GM21723 (cell line): ENCODE measurements at regions not wholly inside any gene's neighbourhood (a gene's known extent, or its start where the extent isn't known, plus 50 kb on each side); places are given as distances from the start of the nearest gene placed in this dataset.
"Not testable (repeated sequence)": the region's sequence is repeated elsewhere in the genome, so short reads cannot be mapped to it uniquely, and the experiment has no call there.

ENCODE experiments used
- ATAC-seq: cut with Tn5 transposase; IDR thresholded peaks from one replicate; pipeline ENCODE4 v1.9.1; 2021; ENCODE audit warnings: mild to moderate bottlenecking, moderate library complexity; ENCODE audit not compliant: unreplicated experiment

DNA sequence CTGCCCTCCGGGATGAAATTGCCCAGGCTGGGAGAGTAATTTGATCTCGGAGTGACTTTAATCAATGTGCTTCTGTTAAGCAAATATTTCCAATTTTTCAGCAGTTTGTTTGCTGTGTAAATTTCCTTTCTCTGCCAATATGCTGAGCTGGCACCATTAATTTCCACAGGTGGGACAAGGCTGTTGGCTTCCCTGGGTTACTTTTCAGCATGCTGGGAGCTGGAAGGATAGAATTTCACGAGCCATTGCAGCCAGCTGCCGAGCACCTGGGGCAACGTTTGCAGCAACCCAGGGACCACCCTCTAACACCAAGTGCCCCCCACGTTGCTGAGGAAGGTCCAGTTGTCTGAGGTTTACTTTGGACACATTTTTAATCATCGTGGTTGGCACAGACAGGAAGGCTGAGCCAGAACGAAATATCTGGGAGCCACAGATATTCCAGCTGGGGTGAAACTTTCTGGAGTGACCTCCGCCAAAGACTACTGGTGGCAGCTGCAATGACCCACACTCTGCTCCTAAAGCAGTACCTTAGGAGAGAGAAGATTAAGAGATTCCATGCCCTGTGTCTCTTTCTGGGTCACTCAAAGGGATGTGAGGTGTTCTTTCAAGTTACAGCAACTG lies 293.3 kb upstream of the RGMA start:
- ATAC-seq, result no peak

DNA sequence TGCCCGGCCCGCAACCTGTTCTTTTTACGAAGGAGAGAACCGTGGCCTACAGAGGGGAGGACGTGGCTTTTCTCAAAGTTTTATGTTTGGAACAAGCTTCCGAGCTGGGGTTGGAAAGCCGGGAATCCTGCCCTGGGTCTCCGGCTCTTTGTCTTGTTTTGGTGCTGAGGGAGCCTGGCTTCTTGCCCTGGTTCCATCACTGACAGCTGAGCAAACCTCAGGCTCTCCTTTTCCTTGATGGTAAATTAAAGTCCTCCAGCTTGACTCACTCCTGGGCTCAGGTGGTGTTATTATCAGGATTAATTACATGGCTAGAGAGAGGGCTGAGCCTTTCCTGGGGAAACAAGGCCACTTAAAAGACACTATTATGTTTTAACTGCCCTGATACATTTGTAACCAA lies 289.5 kb upstream of the RGMA start:
- ATAC-seq, result no peak

DNA sequence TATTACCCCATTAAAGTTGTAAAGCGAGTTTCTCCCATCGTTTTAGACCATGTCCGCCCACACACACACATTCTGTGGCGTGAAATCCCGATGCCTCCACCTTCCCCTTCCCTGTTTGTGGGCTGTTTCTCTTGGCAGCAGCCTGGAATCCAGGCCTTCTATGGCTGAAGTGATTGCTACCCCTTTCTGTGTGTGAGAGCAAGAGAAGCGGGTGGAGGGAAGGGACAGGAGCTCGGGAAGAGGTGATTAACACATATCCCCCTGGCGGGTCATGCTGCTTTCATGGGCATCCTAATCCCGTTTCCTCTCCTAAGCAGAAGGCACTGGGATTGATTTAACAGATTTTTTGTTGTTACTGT lies 283.8 kb upstream of the RGMA start:
- ATAC-seq, result no peak

DNA sequence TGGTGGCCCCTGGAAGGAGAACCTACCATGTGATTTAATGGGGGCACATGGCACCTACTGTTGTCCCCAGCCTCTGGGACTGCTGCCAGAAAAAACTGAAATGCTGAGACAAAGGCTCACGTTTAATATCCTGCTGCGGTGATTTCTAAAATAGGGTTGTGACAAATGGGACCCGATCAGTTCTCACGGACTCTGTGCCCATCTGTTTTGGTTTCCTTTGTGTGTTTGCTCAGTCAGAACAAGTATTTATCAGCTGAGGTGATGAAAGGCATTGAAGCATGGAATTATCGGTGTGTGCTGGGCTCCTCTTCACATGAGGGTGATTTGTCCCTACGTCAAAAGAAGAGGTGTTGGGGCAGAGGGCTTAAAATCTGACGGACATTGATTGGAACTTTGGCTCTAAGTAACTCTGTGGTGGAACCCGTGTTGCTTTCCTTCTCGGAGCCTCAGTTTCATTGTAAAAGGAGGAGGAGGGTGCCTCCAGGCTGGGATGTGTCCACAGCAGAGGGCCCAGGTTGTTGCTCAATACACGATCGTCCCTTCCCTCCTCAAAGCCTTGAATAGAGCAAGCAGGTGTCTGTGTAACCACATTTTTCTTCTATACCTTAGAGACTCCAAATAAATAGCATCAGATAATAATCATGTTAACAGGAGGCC lies 283.3 kb upstream of the RGMA start:
- ATAC-seq, result no peak

DNA sequence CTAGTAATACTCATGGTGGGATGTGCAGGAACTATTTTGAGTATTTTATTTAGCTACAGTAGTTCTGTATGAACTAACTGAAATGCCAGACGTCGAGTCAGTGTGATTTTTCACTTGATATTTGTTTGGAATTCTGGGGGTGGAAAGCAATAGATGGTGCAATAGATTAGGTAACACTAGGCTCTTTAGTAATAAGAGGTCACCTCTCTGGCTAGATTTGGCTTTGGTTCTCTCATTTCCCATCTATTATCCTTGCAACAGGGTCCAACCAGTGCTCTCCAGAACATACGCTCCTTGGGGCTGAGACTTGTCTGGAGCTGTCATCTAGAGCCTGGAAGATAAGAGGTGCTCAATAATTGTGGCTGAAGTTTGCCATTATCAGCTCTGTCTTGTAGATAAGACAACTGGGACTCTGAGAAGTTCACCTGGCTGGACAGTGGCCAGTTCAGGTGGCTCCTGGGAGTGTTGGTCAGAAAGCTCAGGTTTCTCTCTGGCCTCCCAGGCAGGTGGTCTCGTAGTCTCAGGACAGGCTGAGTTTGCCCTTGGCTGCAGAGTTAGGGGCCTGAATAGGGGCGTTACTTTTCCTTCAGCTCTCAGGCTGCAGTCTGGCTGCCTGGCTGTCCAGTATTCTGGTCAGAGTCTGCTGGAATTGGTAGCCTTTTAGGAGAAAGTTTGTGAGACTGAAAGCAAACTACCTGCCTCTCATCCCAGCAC lies 277.5 kb upstream of the RGMA start:
- no peak for ATAC-seq

DNA sequence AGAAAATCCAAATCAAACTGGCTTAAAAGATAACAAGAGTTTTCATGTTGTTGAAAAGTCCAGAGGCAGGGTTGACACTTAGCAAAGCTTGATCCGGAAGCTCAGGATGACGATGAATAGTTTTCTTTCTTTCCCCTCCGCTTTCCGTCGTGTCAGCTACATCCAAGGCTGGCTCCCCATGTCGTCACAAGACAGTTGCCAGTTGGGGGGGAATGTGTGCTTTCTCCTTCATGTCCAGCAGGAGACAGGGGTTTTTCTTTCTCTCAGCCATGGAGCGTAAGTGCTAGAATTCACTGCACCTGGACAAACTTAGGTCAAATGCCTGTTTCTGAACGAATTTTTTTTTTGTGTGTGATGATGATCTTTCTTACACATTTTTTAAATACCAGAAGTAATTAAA lies 273.8 kb upstream of the RGMA start:
- no peak for ATAC-seq

DNA sequence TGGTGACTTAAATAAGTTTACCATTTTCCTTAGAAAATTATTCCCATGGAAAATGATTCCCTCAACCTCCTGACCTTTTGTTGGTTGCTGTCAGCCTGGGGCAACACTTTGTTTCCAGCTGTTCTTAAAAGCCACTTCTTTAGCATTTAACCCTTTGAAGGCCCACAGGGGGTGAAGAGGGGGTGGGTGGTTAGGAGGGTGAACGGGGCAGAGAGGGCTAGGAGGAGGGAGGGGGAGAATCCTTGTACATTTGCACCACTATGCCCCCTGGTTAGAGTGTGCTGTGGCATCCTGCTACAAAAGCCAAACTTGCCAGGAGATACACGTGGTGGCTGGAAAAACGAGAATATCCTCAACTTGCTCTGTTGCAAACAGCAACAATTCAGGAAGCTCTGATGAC lies 273.2 kb upstream of the RGMA start:
- ATAC-seq, result no peak

DNA sequence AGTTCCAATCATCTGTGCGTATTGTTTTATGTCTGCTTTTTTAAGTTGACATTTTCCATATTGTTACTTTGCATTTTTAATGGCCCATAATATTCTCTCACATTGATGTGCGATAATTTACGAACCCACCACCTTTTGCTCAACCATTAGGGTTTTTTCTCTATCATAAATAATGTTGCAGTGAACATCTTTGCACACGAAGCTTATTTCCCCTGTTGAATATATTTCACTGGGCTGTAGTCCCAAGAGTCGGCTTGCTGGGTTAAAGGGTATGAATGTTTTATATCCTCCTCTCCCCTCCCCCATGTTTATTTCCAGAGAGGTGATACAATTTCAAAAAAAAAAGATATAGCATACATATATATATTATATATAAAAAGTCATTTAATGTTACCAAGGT lies 272.7 kb upstream of the RGMA start:
- no peak for ATAC-seq

DNA sequence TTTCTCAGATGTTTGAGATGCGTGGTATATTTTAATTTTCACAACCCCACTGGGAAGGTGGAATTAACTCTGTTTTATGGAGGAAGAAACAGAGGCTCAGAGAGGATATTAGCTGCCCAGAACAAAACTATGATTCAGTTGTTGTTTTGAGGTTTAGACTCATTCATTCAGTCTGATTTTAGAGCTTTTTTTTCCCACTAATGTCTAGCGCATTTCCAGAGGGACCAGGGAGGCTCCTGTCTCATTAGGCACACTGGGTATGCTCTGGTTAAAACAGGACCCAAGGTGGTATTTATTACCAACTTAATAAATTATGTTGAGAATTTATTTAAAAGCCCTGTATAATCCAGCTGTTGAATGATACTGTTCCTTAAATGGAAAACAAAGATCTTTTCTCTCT lies 272.0 kb upstream of the RGMA start:
- no peak for ATAC-seq

DNA sequence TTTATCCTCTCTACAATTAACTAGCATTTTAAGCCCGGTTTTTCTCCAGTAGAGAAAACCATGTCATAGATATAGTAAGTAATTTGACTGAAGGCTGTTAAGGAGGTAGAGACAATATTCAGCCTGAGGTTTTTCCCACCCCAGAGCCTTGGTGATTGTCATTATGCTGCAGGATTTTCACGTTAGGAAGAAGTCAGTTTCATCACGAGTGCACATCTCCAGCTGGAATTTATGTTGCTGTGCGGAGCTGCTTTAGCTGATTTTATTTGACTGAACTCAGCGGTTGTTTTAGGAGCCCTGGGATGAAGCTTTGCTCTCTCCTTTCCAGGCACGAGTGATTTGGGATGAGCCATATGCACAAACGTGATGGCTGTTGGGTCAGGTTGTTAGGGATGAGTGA lies 271.3 kb upstream of the RGMA start:
- no peak for ATAC-seq

DNA sequence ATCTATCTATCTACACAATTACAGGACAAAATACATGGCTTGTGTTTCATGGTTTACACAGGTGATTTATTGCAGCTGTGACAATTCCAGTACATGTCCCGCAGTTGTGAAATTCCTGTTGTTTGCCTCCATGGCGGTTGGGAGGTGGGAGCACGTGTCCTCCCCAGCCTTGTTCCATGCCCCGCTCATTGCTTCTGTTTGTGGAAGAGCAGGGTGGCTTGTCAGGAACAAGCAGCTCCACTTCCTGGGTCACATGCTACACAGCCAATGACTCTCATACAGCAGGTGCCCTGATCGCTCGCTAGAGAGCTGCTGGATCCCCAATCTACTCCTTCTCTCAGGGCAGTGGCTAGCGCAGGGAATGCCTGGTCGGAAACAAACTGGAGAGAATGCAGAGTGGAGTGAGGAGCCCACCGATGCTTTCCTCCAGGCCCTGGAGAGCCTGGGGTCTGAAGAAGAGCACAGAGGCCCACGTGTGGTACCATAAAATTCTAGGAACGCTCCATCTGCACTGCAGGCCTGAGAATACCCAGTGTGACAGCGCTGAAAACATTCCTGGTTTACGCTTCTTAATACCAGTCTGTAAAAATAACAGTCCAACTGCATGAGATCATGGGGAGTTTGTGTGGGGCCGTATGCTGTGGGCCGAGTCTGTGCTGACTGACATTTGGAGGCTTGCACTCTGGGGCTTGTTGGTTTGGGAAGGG lies 270.6 kb upstream of the RGMA start:
- no peak for ATAC-seq

DNA sequence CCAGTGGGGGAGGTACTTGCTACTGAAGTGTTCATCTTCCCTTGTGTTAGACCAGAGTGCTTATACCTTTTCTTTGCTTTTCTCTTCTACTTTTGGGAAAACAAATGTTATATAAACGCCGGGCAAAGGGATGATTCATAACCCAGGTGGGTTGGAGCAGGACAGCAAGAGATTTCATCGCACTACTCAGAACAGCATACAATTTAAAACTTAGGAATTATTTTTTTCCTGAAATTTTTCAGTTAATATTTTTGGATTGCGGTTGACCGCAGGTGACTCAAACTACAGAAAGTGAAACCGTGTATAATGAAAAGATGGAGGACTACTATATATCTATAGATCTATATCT lies 270.0 kb upstream of the RGMA start:
- ATAC-seq, result no peak

DNA sequence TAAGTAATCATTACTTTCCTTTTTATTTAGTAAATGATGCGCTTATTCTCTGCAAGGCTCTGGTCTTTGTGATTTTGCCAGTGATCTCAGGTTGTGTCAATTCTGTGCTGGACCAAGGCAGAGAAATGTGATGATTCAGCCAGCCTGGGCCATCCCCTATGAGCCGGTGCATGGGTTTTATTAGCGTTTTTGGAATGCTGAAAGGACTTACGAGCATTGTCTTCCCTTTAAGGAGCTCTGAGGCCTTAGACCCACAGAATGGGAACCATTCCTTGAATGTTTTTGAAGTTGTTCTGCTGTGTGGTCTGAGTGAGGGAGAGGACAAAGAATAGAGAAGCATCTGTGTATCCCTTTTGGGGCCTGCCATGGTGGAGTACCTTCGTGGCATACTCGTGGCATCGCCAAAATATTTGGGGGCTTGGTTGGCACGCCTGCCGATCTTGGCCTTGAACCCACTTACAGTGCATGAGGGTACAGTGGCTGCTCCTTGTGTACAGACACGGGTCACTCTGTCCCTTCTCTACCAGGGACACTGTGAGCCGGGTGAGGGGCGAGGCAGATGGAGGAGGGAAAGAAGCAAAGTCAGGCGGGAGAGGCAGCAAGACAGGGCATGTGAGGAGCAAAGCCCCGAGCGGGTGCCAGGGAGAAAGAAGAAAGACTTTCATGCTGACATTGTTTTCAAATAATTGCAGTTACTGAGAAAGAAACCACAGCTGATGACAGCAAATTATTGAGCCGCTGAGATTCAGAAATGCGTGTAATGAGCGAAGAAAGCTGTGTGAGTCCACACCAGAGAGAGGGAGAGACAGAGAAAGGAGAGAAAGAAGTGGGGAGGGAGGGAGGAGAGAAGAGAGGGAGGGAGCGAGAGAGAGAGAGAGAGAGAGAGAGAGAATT lies 269.4 kb upstream of the RGMA start:
- no peak for ATAC-seq

DNA sequence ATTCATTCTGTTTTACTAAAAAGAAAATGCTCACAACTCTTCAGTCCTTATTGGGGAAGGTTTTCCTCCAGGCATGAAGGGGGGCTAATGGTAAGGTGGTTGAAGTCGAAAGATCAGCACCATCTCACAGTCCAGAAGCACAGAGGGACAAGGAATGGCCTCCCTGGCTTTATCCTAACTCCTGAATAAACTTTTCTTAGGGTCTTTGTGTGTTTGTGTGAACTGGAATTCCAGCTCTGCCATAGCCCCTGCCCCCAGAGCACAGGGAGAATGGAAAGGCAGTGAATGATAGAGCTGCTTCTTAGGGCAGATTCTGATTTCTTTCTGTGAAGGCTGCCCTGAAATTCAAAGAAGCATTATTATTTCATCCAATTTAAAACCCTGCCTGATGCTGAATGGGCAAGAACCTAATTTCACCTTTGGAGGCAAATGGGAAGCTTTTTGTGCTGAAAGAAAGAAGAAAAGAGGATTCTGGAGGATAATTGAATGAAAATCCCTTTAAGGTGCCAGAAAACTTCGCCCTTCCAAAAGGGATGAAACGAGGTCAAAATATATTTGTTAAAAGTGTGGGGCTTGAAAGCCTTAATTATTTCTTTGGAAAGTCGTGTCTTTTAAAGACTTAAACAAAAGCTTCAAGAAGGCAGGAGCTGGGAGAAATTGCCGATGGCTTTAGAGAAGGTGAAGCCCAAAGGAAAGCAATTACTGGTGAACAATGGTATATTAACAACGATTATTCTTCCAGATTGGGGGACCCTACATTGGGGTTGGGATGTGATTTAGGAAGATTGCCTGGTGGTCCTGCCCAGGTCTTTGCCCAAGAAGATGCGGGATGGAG lies 259.9 kb upstream of the RGMA start:
- ATAC-seq, result no peak

DNA sequence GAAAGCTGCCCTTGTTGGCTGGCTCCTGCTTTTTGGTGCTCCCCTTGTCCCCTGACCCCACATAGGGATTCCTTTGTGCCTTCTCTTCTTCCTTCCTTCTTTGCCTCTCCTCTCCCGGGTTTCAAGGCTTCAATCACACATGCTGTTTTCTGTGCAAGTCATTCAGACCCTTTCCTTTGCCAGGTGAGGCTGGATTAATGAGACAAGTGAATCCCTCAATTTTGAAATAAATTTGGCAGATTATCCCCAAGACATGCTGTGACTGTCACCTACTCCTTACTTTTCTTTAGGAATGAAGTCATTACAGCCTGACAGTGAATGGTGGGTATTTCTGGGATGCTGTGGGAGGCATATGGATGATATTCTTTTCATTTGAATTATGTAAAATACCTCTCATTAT lies 259.0 kb upstream of the RGMA start:
- no peak for ATAC-seq

DNA sequence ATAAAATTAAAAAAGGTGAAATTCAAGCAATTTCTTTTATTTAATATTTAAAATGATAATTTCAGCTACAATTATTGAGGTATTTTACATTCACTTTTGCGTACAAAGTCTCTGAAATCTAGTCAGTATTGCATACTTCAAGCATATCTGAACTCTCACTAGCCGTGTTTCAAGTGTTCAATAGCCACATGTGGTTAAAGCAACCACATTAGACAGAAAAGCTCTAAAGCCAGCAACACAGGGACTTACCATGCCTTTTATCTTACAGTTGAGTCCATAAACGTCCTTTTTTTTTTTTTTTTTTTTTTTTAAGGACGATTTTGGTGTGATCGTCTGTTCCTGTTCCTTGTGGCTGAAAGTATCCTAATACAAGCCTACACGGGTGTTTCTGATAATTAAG lies 257.0 kb upstream of the RGMA start:
- ATAC-seq, result no peak

DNA sequence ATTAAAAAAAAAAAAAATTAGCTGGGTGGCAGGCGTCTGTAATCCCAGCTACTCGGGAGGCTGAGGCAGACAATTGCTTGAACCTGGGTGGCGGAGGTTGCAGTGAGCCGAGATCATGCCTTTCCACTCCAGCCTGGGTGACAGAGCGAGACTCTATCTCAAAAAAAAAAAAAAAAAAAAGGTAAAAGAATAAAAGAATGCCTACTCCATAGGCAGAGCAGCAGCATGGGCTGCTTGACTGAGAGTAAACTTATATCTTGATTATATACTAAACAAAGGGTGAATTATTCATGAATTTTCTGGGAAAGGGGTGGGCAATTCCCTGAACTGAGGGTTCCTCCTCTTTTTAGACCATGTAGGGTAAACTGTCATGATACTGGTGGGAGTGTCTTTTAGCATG lies 254.4 kb upstream of the RGMA start:
- not testable (repeated sequence) for ATAC-seq

DNA sequence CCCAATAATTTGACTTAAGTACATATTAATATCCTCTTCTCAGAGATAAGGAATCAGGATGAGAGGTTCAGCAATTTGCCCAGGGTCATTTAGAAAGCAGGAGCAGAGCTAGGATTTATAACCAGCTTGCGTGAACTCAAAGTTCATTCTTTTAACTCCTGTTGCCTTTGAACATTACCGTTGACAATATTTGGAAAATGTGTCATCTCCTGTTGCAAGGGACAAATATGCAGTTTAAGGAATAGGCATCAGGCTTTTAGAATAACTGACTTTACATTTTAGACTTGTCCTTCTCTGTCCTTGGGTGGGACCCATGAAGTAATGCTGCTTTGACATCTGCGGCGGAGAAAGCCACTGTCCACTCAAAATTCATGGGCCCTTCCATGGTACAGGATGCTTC lies 252.2 kb upstream of the RGMA start:
- ATAC-seq, result no peak

DNA sequence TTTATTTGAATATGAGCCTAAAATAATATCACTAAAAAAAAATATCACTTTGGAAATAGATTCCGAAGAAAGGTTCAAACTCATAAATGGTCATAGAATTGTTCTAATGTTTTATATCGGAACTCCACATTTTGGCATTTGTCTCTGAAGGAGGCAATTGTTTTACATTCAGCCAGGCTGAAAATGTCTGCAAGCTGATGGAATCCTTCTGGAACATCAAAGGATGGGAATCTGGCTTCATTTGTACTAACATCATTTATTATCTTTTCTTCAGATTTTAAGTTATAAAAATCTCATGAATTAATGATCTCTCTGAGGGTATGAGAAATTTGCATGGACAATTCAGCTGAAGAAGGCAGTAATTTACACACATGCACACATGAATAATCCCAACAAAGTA lies 251.4 kb upstream of the RGMA start:
- no peak for ATAC-seq

DNA sequence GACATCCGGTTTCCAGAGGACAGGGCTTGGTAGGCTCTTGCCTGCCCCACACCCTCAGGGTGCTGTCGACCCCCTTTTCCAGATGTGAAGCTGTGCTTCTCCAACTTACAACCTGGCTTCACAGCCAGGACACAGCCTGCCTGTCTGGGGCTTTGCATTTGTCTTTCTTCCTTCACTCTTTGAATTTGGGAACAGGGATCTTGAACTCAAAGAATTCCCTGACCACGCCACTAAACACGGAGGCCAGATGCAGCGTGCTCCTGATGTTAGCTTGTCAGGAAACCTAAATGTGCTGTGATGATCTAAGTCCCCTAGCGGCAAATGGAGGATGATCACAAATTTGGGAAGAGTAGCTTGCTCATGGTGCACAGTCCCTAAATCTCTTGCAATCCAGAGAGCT lies 244.8 kb upstream of the RGMA start:
- ATAC-seq, result no peak
